Thyroid gland (tissue), 4 donors: ENCODE measurements at regions not wholly inside any gene's neighbourhood (a gene's known extent, or its start where the extent isn't known, plus 50 kb on each side); places are given as distances from the start of the nearest gene placed in this dataset.
A peak's percentile ranks its signal among the peaks of the same experiment; 100 is the strongest.

Source experiments
- DNase-seq, 2 donors: peaks; one replicate each; pipeline ENCODE4 v3.0.0-alpha.2; 2019
- H3K27ac ChIP-seq, 3 donors: fragments of 200-600 bp; sonication (generic); 1 replicate in 2 of 3; 2 replicates in 1 of 3; pipeline ENCODE4 v1.5.1; 2016 to 2019; ENCODE audit warnings: mild to moderate bottlenecking in 1 of 3, moderate library complexity in 1 of 3
- H3K27me3 ChIP-seq: fragments of 200-600 bp; sonication (generic); one replicate; pipeline ENCODE4 v1.5.1; 2019
- H3K36me3 ChIP-seq, 2 donors: fragments of 200-600 bp; sonication (generic); one replicate each; pipeline ENCODE4 v1.5.1; 2016 to 2019
- H3K4me1 ChIP-seq, 2 donors: fragments of 200-600 bp; sonication (generic); one replicate each; pipeline ENCODE4 v1.5.1; 2017 to 2019
- H3K4me3 ChIP-seq, 3 donors: fragments of 200-600 bp; sonication (generic); replicated peaks in 1 of 3; 1 replicate in 2 of 3; 2 replicates in 1 of 3; pipeline ENCODE4 v1.5.1; 2016; ENCODE audit warnings: mild to moderate bottlenecking in 1 of 3
- H3K9me3 ChIP-seq: fragments of 200-600 bp; sonication (generic); one replicate; pipeline ENCODE4 v1.5.1; 2017
- POLR2A ChIP-seq, 2 donors: fragments of 450-650 bp; IDR thresholded peaks; one replicate each; pipeline ENCODE4 v1.6.1; 2017; ENCODE audit warnings: antibody characterized with exemption in 2 of 2, mild to moderate bottlenecking in 2 of 2, moderate library complexity in 1 of 2
- WGBS, 2 donors: methylation state at CpG; one replicate each; pipeline ENCODE4 v1.1.5; 2017; 5-methylcytosine and 5-hydroxymethylcytosine counted together
- intact Hi-C: fragments of 100-400 bp; cut with DNase I; formaldehyde crosslinking; loops from one replicate; pipeline ENCODE4 v1.15.1; 2023
- TF ChIP-seq, protein P1 (sequence below), 6 experiments: fragments of 200-600 bp in 3 of 6; fragments of 450-650 bp in 3 of 6; sonication (generic) in 3 of 6; IDR thresholded peaks; one replicate each; pipeline ENCODE4 v1.5.1; 2016 to 2019; ENCODE audit warnings: antibody characterized with exemption in 6 of 6, mild to moderate bottlenecking in 2 of 6, inconsistent platforms in 1 of 6, moderate library complexity in 1 of 6

DNA sequence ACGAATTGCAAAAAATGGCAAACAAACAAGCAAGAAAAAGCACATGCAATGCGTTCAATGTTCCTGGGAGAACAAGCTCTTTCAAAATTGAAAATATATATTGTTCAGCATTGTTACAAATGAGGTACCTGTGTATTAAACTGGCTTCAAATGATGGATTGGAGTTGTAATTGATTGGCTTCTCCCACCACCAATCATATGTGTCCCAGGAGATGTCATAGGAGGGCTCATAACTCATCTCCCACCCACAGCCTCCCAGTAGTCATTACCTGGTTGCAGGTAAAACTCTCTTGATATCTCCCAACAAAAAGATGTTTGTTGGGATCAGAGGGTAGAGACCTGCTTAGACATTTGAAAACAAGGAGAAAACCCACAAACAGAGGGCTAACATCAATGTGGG is 302.9 kb downstream of the BAMBI start:
- Histone ChIP-seq H3K36me3 (no peaks in the 10 kb centered on the region), H3K4me3 (no peak overlapping the region), H3K27me3 (no peaks in the 10 kb centered on the region), H3K4me1 (peaks cover 3 to 11% of the 10 kb centered on the region in 2 donors), H3K9me3 (no peaks in the 10 kb centered on the region), H3K27ac (no peak overlapping the region)
- TF ChIP-seq POLR2A (IDR thresholded peaks at IDR 0.05) = no peak
- TF ChIP-seq, protein P1, sequence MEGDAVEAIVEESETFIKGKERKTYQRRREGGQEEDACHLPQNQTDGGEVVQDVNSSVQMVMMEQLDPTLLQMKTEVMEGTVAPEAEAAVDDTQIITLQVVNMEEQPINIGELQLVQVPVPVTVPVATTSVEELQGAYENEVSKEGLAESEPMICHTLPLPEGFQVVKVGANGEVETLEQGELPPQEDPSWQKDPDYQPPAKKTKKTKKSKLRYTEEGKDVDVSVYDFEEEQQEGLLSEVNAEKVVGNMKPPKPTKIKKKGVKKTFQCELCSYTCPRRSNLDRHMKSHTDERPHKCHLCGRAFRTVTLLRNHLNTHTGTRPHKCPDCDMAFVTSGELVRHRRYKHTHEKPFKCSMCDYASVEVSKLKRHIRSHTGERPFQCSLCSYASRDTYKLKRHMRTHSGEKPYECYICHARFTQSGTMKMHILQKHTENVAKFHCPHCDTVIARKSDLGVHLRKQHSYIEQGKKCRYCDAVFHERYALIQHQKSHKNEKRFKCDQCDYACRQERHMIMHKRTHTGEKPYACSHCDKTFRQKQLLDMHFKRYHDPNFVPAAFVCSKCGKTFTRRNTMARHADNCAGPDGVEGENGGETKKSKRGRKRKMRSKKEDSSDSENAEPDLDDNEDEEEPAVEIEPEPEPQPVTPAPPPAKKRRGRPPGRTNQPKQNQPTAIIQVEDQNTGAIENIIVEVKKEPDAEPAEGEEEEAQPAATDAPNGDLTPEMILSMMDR (IDR thresholded peaks at IDR 0.05) = no peak
- WGBS, 2 donors = 92 to 95% methylated on average over 2 of the region's 2 CpGs
- intact Hi-C loops = no loop called here
- no peak for DNase-seq

DNA sequence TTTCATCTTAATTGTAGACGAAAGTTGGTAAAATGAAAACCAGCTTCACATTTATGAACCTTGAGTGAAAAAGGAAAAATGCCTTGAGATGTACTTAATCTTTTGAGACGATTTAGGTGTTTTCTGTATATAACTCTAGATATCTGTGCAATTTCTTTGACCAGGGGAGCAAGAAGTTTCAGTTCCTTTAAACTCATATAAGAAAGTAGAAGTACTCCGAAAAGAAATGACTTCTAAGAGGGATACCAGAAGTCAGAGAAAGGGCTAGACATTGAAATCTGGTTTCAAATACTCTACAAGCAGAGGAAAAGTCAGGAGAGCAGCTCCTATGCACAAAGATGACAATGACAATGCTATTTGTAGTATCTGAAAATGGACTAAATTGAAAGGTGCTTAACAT is 303.7 kb downstream of the BAMBI start:
- intact Hi-C loops = no loop called here
- H3K27ac ChIP-seq = no peak overlapping the region
- no peaks in the 10 kb centered on the region for H3K27me3 ChIP-seq
- no peak overlapping the region for H3K4me3 ChIP-seq
- H3K4me1 ChIP-seq = peaks cover 2 to 9% of the 10 kb centered on the region in 2 donors
- no peak for DNase-seq
- 92 to 93% methylated on average over 3 of the region's 3 CpGs for WGBS, 2 donors
- TF ChIP-seq POLR2A (IDR thresholded peaks at IDR 0.05) = no peak
- TF ChIP-seq, protein P1 (IDR thresholded peaks at IDR 0.05) = no peak
- H3K36me3 ChIP-seq = no peaks in the 10 kb centered on the region
- H3K9me3 ChIP-seq = no peaks in the 10 kb centered on the region

DNA sequence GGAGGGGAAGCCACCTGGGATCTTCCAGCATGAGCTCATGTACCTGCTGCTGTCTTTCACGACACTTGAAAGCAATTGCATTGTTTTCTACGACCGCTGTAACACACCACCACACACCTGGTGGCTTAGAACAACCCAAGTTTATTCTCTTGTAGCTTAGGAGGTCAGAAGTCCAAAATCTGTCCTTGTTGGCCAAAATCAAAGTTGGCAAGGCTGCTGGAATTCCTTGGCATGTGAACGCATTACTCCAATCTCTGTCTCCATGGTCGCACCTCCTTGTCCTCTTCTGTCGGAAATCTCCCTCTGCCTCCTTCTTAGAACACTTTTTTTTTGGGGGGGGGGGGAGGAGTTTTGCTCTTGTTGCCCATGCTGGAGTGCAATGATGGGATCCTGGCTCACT is 305.7 kb downstream of the BAMBI start:
- no peak overlapping the region for H3K4me3 ChIP-seq
- no peaks in the 10 kb centered on the region for H3K27me3 ChIP-seq
- H3K27ac ChIP-seq = no peak overlapping the region
- intact Hi-C loops = no loop called here
- WGBS, 2 donors = 83 to 91% methylated on average over 6 of the region's 6 CpGs
- TF ChIP-seq POLR2A (IDR thresholded peaks at IDR 0.05) = no peak
- TF ChIP-seq, protein P1 (IDR thresholded peaks at IDR 0.05) = no peak
- DNase-seq = no peak
- no peaks in the 10 kb centered on the region for H3K36me3 ChIP-seq
- H3K9me3 ChIP-seq = no peaks in the 10 kb centered on the region
- peaks cover 0 to 7% of the 10 kb centered on the region in 2 donors for H3K4me1 ChIP-seq

GRCh38 chr10:28983799-28984198 is 305.1 kb upstream of the LYZL1 start:
- no peak for TF ChIP-seq POLR2A (IDR thresholded peaks at IDR 0.05)
- TF ChIP-seq, protein P1 (IDR thresholded peaks at IDR 0.05) = no peak
- intact Hi-C loops = no loop called here
- no peaks in the 10 kb centered on the region for H3K36me3 ChIP-seq
- H3K4me3 ChIP-seq = no peak overlapping the region
- H3K27ac ChIP-seq = no peak overlapping the region
- H3K27me3 ChIP-seq = no peaks in the 10 kb centered on the region
- peaks cover 0 to 7% of the 10 kb centered on the region in 2 donors for H3K4me1 ChIP-seq
- no peak for DNase-seq
- no peaks in the 10 kb centered on the region for H3K9me3 ChIP-seq
- WGBS, 2 donors = 60 to 63% methylated on average over 3 of the region's 3 CpGs

GRCh38 chr10:28984431-28984830 is 304.4 kb upstream of the LYZL1 start:
- Histone ChIP-seq H3K9me3 (no peaks in the 10 kb centered on the region), H3K36me3 (no peaks in the 10 kb centered on the region), H3K4me1 (peaks cover 0 to 7% of the 10 kb centered on the region in 2 donors), H3K27me3 (no peaks in the 10 kb centered on the region), H3K4me3 (no peak overlapping the region), H3K27ac (no peak overlapping the region)
- TF ChIP-seq POLR2A (IDR thresholded peaks at IDR 0.05) = no peak
- TF ChIP-seq, protein P1 (IDR thresholded peaks at IDR 0.05) = no peak
- intact Hi-C loops = no loop called here
- WGBS, 2 donors = 15 to 16% methylated on average over 6 of the region's 6 CpGs
- DNase-seq = peak; percentile 94 to 96
